ENCODE measurements at regions not wholly inside any gene's neighbourhood (a gene's known extent, or its start where the extent isn't known, plus 50 kb on each side); places are given as distances from the start of the nearest gene placed in this dataset.

DNA sequence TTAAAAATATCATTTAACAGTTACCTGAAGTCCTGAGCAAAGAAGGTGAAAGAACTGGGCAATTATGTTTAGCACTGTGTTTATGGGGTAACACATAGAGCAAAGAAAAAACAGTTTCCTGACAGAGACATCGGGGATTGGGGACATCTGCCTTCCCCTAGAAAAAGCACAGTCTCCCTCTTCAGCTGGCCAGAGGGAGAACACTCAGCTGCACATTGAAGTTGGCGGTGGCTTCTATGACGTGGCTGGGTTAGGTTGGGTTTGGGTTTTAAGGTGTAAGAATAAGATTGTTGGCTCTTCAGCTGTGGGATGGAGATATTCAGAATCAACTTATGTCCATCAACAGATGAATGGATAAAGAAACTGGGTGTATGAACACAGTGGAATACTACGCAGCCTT, 124.0 kb upstream of the DTNBP1 start:
- no peak overlapping the region for H3K4me3 ChIP-seq (ENCODE audit: low read depth, low read length)
- TF ChIP-seq, protein P1, sequence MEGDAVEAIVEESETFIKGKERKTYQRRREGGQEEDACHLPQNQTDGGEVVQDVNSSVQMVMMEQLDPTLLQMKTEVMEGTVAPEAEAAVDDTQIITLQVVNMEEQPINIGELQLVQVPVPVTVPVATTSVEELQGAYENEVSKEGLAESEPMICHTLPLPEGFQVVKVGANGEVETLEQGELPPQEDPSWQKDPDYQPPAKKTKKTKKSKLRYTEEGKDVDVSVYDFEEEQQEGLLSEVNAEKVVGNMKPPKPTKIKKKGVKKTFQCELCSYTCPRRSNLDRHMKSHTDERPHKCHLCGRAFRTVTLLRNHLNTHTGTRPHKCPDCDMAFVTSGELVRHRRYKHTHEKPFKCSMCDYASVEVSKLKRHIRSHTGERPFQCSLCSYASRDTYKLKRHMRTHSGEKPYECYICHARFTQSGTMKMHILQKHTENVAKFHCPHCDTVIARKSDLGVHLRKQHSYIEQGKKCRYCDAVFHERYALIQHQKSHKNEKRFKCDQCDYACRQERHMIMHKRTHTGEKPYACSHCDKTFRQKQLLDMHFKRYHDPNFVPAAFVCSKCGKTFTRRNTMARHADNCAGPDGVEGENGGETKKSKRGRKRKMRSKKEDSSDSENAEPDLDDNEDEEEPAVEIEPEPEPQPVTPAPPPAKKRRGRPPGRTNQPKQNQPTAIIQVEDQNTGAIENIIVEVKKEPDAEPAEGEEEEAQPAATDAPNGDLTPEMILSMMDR (IDR thresholded peaks at IDR 0.05; ENCODE audit: low read depth, low read length), result no peak

DNA sequence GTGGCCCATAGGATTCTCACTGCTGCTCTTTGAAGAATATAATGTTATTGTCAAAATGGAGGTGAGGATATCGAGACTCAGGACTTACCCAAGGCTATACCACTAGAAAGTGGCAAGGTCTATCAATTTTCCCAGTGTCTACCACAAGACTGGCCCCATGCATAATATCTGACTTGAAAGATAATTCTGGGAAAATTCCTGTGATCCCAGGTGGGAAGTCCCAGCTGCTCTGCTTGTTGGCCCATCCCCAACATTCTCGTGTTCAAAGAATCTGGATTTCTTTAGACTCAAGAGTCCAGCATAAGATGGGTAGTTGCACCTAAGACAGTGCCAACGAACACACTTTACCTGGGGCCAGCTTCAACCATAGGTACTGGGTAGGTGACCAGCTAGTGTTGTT, 120.7 kb upstream of the DTNBP1 start:
- TF ChIP-seq, protein P1 (IDR thresholded peaks at IDR 0.05; ENCODE audit: low read depth, low read length), result no peak
- no peak overlapping the region for H3K4me3 ChIP-seq (ENCODE audit: low read depth, low read length)

DNA sequence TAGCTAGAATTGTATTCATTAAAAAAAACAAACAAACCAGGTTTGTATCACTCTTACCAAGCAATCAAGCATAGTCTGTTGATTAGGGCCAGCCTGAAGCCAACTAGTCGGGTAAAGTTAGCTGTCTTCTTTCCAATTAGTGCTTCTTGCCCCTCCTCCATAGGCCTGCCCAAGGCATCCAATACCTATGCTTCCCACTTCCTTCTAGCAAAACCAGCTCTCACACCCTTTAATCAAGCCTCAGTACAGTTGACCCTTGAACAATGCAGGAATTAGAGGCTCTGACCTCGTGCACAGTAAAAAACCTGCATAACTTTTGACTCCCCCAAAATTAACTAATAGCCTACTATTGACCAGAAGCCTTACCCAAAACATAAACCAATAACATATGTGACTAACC, 119.1 kb upstream of the DTNBP1 start:
- no peak overlapping the region for H3K4me3 ChIP-seq (ENCODE audit: low read depth, low read length)
- TF ChIP-seq, protein P1 (IDR thresholded peaks at IDR 0.05; ENCODE audit: low read depth, low read length), result no peak

DNA sequence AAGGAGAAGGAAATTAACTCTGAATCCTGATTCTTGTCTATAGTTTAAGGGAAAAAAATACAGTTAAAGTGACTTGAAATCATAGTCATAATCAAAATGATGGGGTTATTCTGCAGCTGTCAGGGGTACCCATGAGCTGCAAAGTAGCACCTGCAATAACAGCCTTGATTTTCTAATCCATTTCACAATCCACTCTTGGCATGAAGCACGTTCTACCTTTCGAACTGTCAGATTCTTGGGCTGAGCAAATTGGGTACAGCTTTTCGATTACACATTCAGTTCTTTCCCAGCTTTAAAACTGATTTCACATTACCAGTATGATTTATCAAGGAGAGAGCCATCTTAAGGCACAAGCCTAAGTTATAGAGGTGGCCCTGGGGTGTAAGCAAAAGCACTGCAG, 118.5 kb upstream of the DTNBP1 start:
- no peak overlapping the region for H3K4me3 ChIP-seq (ENCODE audit: low read depth, low read length)
- TF ChIP-seq, protein P1 (IDR thresholded peaks at IDR 0.05; ENCODE audit: low read depth, low read length), result no peak

DNA sequence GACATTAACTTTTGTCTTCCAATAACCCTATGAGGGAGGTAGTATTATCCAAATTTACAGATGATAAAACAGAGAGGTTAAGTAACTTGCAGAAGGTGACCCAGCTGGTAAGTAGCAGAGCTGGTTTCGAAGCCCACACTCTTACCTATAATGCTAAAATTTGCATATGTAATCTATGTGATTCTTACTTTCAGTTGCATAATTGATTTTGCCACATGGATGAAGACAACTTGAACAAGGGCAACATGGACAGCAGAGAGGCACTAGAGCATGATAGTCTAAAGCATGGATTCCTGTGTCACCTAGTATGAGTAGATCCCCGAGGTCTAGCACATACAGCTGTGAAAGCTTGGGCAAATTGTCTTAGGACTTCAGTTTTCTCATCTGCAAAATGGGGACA, 117.6 kb upstream of the DTNBP1 start:
- no peak overlapping the region for H3K4me3 ChIP-seq (ENCODE audit: low read depth, low read length)
- TF ChIP-seq, protein P1 (IDR thresholded peaks at IDR 0.05; ENCODE audit: low read depth, low read length), result no peak

DNA sequence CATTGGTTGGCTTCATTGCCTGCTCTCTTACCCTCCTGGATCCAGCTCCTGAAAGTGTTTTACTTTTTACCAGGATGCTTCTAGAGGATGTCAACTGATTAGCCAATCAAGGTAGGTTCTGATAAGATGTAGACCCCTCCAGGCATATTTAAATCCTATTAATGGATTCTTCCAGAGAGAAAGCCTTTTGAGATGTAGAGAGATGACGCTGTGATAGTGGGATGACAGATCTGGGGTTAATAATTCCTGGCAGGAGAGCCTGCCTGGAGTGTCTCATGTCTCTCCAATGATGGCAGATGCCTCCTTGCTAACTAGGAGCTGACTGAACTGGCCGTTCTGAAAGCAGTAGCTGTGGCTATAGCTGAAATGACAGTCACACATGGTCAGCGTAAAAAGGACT, 116.9 kb upstream of the DTNBP1 start:
- TF ChIP-seq, protein P1 (IDR thresholded peaks at IDR 0.05; ENCODE audit: low read depth, low read length), result no peak
- no peak overlapping the region for H3K4me3 ChIP-seq (ENCODE audit: low read depth, low read length)

DNA sequence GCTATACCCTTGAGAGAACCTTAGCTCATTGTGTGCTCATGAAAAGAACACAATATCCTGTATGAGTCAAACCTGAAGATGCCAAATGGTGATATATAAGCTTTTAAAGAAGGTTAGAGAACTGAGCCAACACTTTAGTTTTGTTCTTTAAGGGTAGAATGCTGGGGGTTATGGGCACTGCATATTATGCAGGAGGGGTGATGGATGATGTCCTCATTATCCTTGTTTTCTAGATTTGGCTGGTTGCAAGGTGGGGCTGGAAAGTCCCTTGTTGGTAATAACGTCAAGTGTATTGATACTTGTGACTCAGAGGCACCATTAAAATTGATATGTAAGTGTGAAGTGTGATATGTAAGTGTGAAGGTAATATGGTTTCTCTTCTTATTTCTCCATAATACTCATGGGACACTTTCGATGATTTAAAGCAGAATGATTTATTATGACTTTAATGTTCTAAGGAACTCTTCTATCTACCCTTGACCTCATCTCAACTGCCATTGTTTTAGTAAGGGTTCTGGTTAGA, 113.7 kb upstream of the DTNBP1 start:
- TF ChIP-seq, protein P1 (IDR thresholded peaks at IDR 0.05; ENCODE audit: low read depth, low read length), result no peak
- no peak overlapping the region for H3K4me3 ChIP-seq (ENCODE audit: low read depth, low read length)

All from WI38 (cell line).